Upper lobe of left lung (tissue), 6 donors: ENCODE measurements at regions not wholly inside any gene's neighbourhood (a gene's known extent, or its start where the extent isn't known, plus 50 kb on each side); places are given as distances from the start of the nearest gene placed in this dataset.
"Not testable (repeated sequence)": the region's sequence is repeated elsewhere in the genome, so short reads cannot be mapped to it uniquely, and the experiment has no call there.

Source experiments
- ATAC-seq, 2 donors: fragments of 200-7000 bp; cut with Tn5 transposase; one replicate each; pipeline ENCODE4 v1.9.1; 2022; ENCODE audit warnings: mild to moderate bottlenecking in 2 of 2, moderate library complexity in 2 of 2; ENCODE audit not compliant: low FRiP score in 2 of 2
- DNase-seq, 2 donors: peaks; one replicate each; pipeline ENCODE4 v3.0.0-alpha.2; 2019 to 2020
- H3K27ac ChIP-seq, 4 donors: fragments of 200-600 bp; sonication (generic); one replicate each; pipeline ENCODE4 v1.5.1; 2016 to 2019
- H3K27me3 ChIP-seq, 4 donors: fragments of 200-600 bp; sonication (generic); one replicate each; pipeline ENCODE4 v1.5.1; 2017 to 2019
- H3K36me3 ChIP-seq, 4 donors: fragments of 200-600 bp; sonication (generic); one replicate each; pipeline ENCODE4 v1.5.1; 2016 to 2019
- H3K4me1 ChIP-seq, 4 donors: fragments of 200-600 bp; sonication (generic); one replicate each; pipeline ENCODE4 v1.5.1; 2018 to 2019
- H3K4me3 ChIP-seq, 4 donors: fragments of 200-600 bp; sonication (generic); one replicate each; pipeline ENCODE4 v1.5.1; 2017 to 2019; ENCODE audit warnings: mild to moderate bottlenecking in 2 of 4, moderate library complexity in 1 of 4
- H3K9me3 ChIP-seq, 4 donors: fragments of 200-600 bp; sonication (generic); one replicate each; pipeline ENCODE4 v1.5.1; 2018 to 2019
- CTCF ChIP-seq, 6 experiments: fragments of 450-650 bp in 4 of 6; fragments of 200-600 bp in 2 of 6; sonication (generic) in 2 of 6; IDR thresholded peaks; one replicate each; pipeline ENCODE4 v1.5.1; 2016 to 2019; ENCODE audit warnings: antibody characterized with exemption in 6 of 6
- EP300 ChIP-seq, 4 donors: sonication (generic); formaldehyde crosslinking; IDR thresholded peaks; one replicate each; pipeline ENCODE4 v1.5.1; 2017; ENCODE audit warnings: antibody characterized with exemption in 4 of 4, control low read depth in 2 of 4
- POLR2A ChIP-seq, 4 donors: fragments of 450-650 bp; IDR thresholded peaks; one replicate each; pipeline ENCODE4 v1.5.1; 2016 to 2017; ENCODE audit warnings: antibody characterized with exemption in 4 of 4, mild to moderate bottlenecking in 2 of 4
- POLR2AphosphoS5 ChIP-seq, 2 donors: sonication (generic); formaldehyde crosslinking; IDR thresholded peaks; one replicate each; pipeline ENCODE4 v1.5.1; 2017; ENCODE audit warnings: antibody characterized with exemption in 2 of 2
- WGBS, 2 donors: methylation state at CpG; one replicate each; pipeline ENCODE4 v1.1.5; 2017 to 2018; 5-methylcytosine and 5-hydroxymethylcytosine counted together
- donor health status: DM: no; HTN: no; CAD: no; lungs with moderate emphysema.
- donor health status: DM: no; HTN: yes; CAD: no; lungs with severe emphysema.

GRCh38 chr21:31515253-31515652, 144.2 kb upstream of the SOD1 start:
- Histone ChIP-seq H3K9me3 (no peaks in the 10 kb centered on the region), H3K27me3 (no peaks in the 10 kb centered on the region), H3K4me1 (peaks cover 0 to 11% (median 4%) of the 10 kb centered on the region in 4 donors), H3K4me3 (no peak overlapping the region), H3K27ac (no peak overlapping the region), H3K36me3 (no peaks in the 10 kb centered on the region)
- 80 to 83% methylated on average over 2 of the region's 2 CpGs for WGBS, 2 donors
- DNase-seq (no peak), ATAC-seq (no peak)
- no peak for TF ChIP-seq EP300 (IDR thresholded peaks at IDR 0.05)
- no peak for TF ChIP-seq POLR2AphosphoS5 (IDR thresholded peaks at IDR 0.05)
- TF ChIP-seq POLR2A (IDR thresholded peaks at IDR 0.05), result no peak
- no peak for TF ChIP-seq CTCF (IDR thresholded peaks at IDR 0.05)

- no peak for DNase-seq
- 52 to 63% methylated on average over 12 of the region's 12 CpGs for WGBS, 2 donors
- TF ChIP-seq CTCF (IDR thresholded peaks at IDR 0.05) (no peak), POLR2AphosphoS5 (IDR thresholded peaks at IDR 0.05) (no peak), EP300 (IDR thresholded peaks at IDR 0.05) (no peak), POLR2A (IDR thresholded peaks at IDR 0.05) (no peak)
- no peak for ATAC-seq
- Histone ChIP-seq H3K36me3 (no peaks in the 10 kb centered on the region), H3K4me3 (no peak overlapping the region), H3K27me3 (no peaks in the 10 kb centered on the region), H3K9me3 (no peaks in the 10 kb centered on the region), H3K27ac (no peak overlapping the region), H3K4me1 (peaks cover 0 to 11% (median 4%) of the 10 kb centered on the region in 4 donors)
Observed at GRCh38 chr21:31514598-31514997, 144.9 kb upstream of the SOD1 start.

GRCh38 chr21:31513541-31513940, 146.0 kb upstream of the SOD1 start:
- not testable (repeated sequence) for ATAC-seq, H3K36me3 ChIP-seq, H3K4me3 ChIP-seq, H3K27ac ChIP-seq, H3K27me3 ChIP-seq, DNase-seq, H3K9me3 ChIP-seq
- 93 to 100% methylated on average over 5 of the region's 5 CpGs for WGBS, 2 donors
- peaks cover 0 to 11% (median 4%) of the 10 kb centered on the region in 4 donors for H3K4me1 ChIP-seq

- DNase-seq, H3K27ac ChIP-seq, H3K4me3 ChIP-seq, H3K36me3 ChIP-seq, H3K27me3 ChIP-seq, H3K9me3 ChIP-seq, ATAC-seq: not testable (repeated sequence)
- peaks cover 0 to 11% (median 0%) of the 10 kb centered on the region in 4 donors for H3K4me1 ChIP-seq
- WGBS, 2 donors, result 88 to 95% methylated on average over 4 of the region's 4 CpGs
Observed at GRCh38 chr21:31511999-31512398, 147.5 kb upstream of the SOD1 start.

GRCh38 chr21:31511258-31511657, 148.2 kb upstream of the SOD1 start:
- Histone ChIP-seq H3K9me3 (no peaks in the 10 kb centered on the region), H3K4me3 (no peak overlapping the region), H3K27me3 (no peaks in the 10 kb centered on the region), H3K27ac (no peak overlapping the region), H3K36me3 (no peaks in the 10 kb centered on the region), H3K4me1 (peaks cover 0 to 11% (median 0%) of the 10 kb centered on the region in 4 donors)
- no peak for DNase-seq
- no peak for TF ChIP-seq POLR2A (IDR thresholded peaks at IDR 0.05)
- TF ChIP-seq CTCF (IDR thresholded peaks at IDR 0.05), result no peak
- TF ChIP-seq POLR2AphosphoS5 (IDR thresholded peaks at IDR 0.05), result no peak
- no peak for TF ChIP-seq EP300 (IDR thresholded peaks at IDR 0.05)
- whole genome bisulfite sequencing, 2 donors, result 95 to 98% methylated on average over 7 of the region's 7 CpGs
- no peak for ATAC-seq

- Histone ChIP-seq H3K27me3 (no peaks in the 10 kb centered on the region), H3K9me3 (no peaks in the 10 kb centered on the region), H3K36me3 (no peaks in the 10 kb centered on the region), H3K27ac (no peak overlapping the region), H3K4me3 (no peak overlapping the region), H3K4me1 (peaks cover 0 to 3% (median 0%) of the 10 kb centered on the region in 4 donors)
- ATAC-seq (peak in 1 of 2 donors; percentile 32), DNase-seq (no peak)
- 59 to 66% methylated on average over 14 of the region's 14 CpGs for whole genome bisulfite sequencing, 2 donors
- TF ChIP-seq EP300 (IDR thresholded peaks at IDR 0.05) (no peak), POLR2AphosphoS5 (IDR thresholded peaks at IDR 0.05) (no peak), CTCF (IDR thresholded peaks at IDR 0.05) (no peak), POLR2A (IDR thresholded peaks at IDR 0.05) (no peak)
Observed at GRCh38 chr21:31509194-31510017, 150.1 kb upstream of the SOD1 start.
